ENCODE measurements at regions not wholly inside any gene's neighbourhood (a gene's known extent, or its start where the extent isn't known, plus 50 kb on each side); places are given as distances from the start of the nearest gene placed in this dataset.

GRCh38 chr7:45408409-45408737 is 165.8 kb upstream of the ADCY1 start:
- H3K36me3 Mint-ChIP-seq (ENCODE audit: insufficient read depth in 1 of 3, low read depth in 3 of 3), result peaks cover 5 to 8% (median 5%) of the 10 kb centered on the region in 3 experiments; a peak in 6 of 7 replicates
- DNase-seq, result no peak
- H4K20me1 ChIP-seq (ENCODE audit: control insufficient read depth, insufficient read depth, insufficient read length), result no peaks in the 10 kb centered on the region
- no peak overlapping the region for H2BK120ac ChIP-seq (ENCODE audit: low read depth, low read length, poor library complexity, severe bottlenecking)
- H3K4me1 ChIP-seq (ENCODE audit: insufficient read depth, low read length), result no peaks in the 10 kb centered on the region
- peaks cover 7 to 8% of the 10 kb centered on the region in 2 experiments; a peak in 3 of 4 replicates for H3K4me1 Mint-ChIP-seq
- TF ChIP-seq CTCF (conservative IDR thresholded peaks at IDR 0.05), result no peak
- H3K27me3 Mint-ChIP-seq (ENCODE audit: low read depth), result peaks cover 17% of the 10 kb centered on the region
- H3K79me1 ChIP-seq (ENCODE audit: insufficient read depth, low read depth, low read length, poor library complexity, severe bottlenecking), result no peaks in the 10 kb centered on the region
- H3K4me2 ChIP-seq (ENCODE audit: insufficient read depth, insufficient read length, low read length), result no peak overlapping the region
- no peak overlapping the region for H2BK15ac ChIP-seq (ENCODE audit: low read depth, low read length)
- no peaks in the 10 kb centered on the region for H3K79me2 ChIP-seq (ENCODE audit: insufficient read depth, low read length)
- no peak overlapping the region for H2AFZ ChIP-seq (ENCODE audit: low read length)
- no peak overlapping the region for H2AK5ac ChIP-seq (ENCODE audit: insufficient read length, low read length)
- H3K4me3 Mint-ChIP-seq, result no peak overlapping the region
- peaks cover 5% of the 10 kb centered on the region for H3K9me3 ChIP-seq (ENCODE audit: control insufficient read depth, low read depth, low read length)
- H3K27ac Mint-ChIP-seq, result no peak overlapping the region
- H4K5ac ChIP-seq (ENCODE audit: insufficient read length, low read depth, low read length), result no peak overlapping the region
- no peak overlapping the region for H2BK20ac ChIP-seq (ENCODE audit: low read depth, low read length, poor library complexity, severe bottlenecking)
- no CpG with 5 or more reads among the region's 5 CpGs for WGBS (ENCODE audit: extremely low coverage, insufficient read length, low lambda C conversion rate)
- no peak overlapping the region for H3K27ac ChIP-seq (ENCODE audit: insufficient read length, low read depth, low read length)
- H4K91ac ChIP-seq (ENCODE audit: insufficient read length, low read depth, low read length), result no peak overlapping the region
- peaks cover 3% of the 10 kb centered on the region for H3K23me2 ChIP-seq (ENCODE audit: insufficient read length, low read depth, low read length, poor library complexity, severe bottlenecking)
- no peak overlapping the region for H3K23ac ChIP-seq (ENCODE audit: insufficient read length, low read depth, low read length)
- H3K56ac ChIP-seq (ENCODE audit: insufficient read length, low read depth, low read length), result no peak overlapping the region
- H2BK12ac ChIP-seq (ENCODE audit: insufficient read length, low read depth, low read length), result no peak overlapping the region
- H3K27me3 ChIP-seq (ENCODE audit: insufficient read depth, low read length), result no peaks in the 10 kb centered on the region
- H4K8ac ChIP-seq (replicated peaks; ENCODE audit: insufficient read length, low read depth, low read length), result no peak overlapping the region
- peaks cover 15 to 23% of the 10 kb centered on the region in 2 experiments; a peak in 4 of 5 replicates for H3K9me3 Mint-ChIP-seq
- no peak overlapping the region for H3K4ac ChIP-seq (ENCODE audit: low read depth, low read length)
- H3K9ac ChIP-seq (ENCODE audit: extremely low read depth, insufficient read length, low read length), result no peak overlapping the region
- no peak overlapping the region for H3K18ac ChIP-seq (ENCODE audit: insufficient read length, low read depth, low read length)
- H3K14ac ChIP-seq (ENCODE audit: insufficient read depth, low read length), result no peak overlapping the region
- H2BK5ac ChIP-seq (ENCODE audit: insufficient read length, low read length), result no peak overlapping the region
- H3T11ph ChIP-seq (ENCODE audit: low read length), result no peak overlapping the region
